ENCODE measurements at regions not wholly inside any gene's neighbourhood (a gene's known extent, or its start where the extent isn't known, plus 50 kb on each side); places are given as distances from the start of the nearest gene placed in this dataset.

- TF ChIP-seq, protein P1, sequence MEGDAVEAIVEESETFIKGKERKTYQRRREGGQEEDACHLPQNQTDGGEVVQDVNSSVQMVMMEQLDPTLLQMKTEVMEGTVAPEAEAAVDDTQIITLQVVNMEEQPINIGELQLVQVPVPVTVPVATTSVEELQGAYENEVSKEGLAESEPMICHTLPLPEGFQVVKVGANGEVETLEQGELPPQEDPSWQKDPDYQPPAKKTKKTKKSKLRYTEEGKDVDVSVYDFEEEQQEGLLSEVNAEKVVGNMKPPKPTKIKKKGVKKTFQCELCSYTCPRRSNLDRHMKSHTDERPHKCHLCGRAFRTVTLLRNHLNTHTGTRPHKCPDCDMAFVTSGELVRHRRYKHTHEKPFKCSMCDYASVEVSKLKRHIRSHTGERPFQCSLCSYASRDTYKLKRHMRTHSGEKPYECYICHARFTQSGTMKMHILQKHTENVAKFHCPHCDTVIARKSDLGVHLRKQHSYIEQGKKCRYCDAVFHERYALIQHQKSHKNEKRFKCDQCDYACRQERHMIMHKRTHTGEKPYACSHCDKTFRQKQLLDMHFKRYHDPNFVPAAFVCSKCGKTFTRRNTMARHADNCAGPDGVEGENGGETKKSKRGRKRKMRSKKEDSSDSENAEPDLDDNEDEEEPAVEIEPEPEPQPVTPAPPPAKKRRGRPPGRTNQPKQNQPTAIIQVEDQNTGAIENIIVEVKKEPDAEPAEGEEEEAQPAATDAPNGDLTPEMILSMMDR (IDR thresholded peaks at IDR 0.05), result no peak
- no peak for TF ChIP-seq ZFX (IDR thresholded peaks at IDR 0.05; ENCODE audit: borderline replicate concordance)
Measured at GRCh38 chr16:51960931-51961330, 586.0 kb downstream of the TOX3 start.
